ENCODE measurements at regions not wholly inside any gene's neighbourhood (a gene's known extent, or its start where the extent isn't known, plus 50 kb on each side); places are given as distances from the start of the nearest gene placed in this dataset.
"Not testable (repeated sequence)": the region's sequence is repeated elsewhere in the genome, so short reads cannot be mapped to it uniquely, and the experiment has no call there.

DNA sequence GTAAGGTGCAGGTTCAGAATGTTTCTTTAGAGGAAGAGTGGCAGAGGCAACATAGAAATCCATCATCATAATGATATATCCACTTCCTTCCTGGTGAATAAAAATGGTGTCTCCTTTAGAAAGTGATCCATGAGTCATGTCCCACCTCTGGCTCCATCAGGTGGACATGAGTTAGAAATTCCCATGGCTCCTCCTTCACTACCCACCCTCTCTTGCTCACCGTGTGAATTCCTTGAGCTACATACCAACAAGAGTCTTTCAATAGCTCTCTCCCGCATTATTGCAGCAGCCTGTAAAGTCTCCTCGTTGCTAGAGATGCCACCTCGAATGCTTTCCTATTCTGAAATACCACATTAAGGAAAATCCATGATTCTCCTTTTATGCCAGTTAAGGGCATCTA, 317.6 kb downstream of the LNPK start:
- Histone ChIP-seq H3K9me3 (ENCODE audit: control insufficient read depth, low read length) (no peaks in the 10 kb centered on the region), H3K27ac (ENCODE audit: low read length) (no peak overlapping the region), H3K4me3 (ENCODE audit: low read length) (no peak overlapping the region), H3K27me3 (ENCODE audit: control insufficient read depth, insufficient read depth) (no peaks in the 10 kb centered on the region), H3K4me1 (ENCODE audit: control insufficient read depth, insufficient read depth, low read length) (no peaks in the 10 kb centered on the region)
- intact Hi-C loops (cut with DNase I): loop anchor here in 1 of 4 donors (10.0 kb wide), 1 partner anchor 410 kb away; the partner anchor contains the start of genes HOXD12 and HOXD13
- DNase-seq: no peak
- ATAC-seq: no peak
- WGBS: 56% methylated on average over 4 of the region's 4 CpGs

- 67% methylated on average over 2 of the region's 2 CpGs for WGBS
- Histone ChIP-seq H3K27ac (ENCODE audit: low read length) (no peak overlapping the region), H3K27me3 (ENCODE audit: control insufficient read depth, insufficient read depth) (no peaks in the 10 kb centered on the region), H3K4me1 (ENCODE audit: control insufficient read depth, insufficient read depth, low read length) (no peaks in the 10 kb centered on the region), H3K9me3 (ENCODE audit: control insufficient read depth, low read length) (no peaks in the 10 kb centered on the region), H3K4me3 (ENCODE audit: low read length) (no peak overlapping the region)
- intact Hi-C loops (cut with DNase I): loop anchor here in 1 of 4 donors (10.0 kb wide), 1 partner anchor 415 kb away; the partner anchor contains the start of genes HOXD12 and HOXD13
- no peak for ATAC-seq
- DNase-seq: no peak
Observed at GRCh38 chr2:175679728-175680127, 322.3 kb downstream of the LNPK start.

DNA sequence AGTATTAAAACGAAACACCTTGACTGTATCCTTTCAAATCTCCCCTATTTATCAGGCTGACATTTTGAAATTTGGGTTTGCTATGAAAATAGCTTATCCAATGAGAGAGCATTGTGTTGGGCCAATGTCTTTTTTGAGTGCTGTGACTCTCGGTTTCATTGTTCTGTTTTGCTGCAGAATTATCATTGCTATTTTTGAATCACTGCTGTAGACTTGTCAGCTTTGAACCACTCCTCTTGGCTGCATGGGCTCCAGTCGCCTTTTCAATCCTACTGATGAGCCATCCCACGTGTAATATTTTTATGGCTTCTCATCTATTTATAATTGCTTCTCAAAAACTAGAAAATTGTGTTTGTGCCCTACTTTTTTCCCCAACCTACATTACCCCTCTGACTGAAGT, 322.8 kb downstream of the LNPK start:
- H3K4me3 ChIP-seq (ENCODE audit: low read length): no peak overlapping the region
- H3K27ac ChIP-seq (ENCODE audit: low read length): no peak overlapping the region
- DNase-seq (no peak), ATAC-seq (no peak)
- intact Hi-C loops (cut with DNase I): no loop called here
- H3K27me3 ChIP-seq (ENCODE audit: control insufficient read depth, insufficient read depth): no peaks in the 10 kb centered on the region
- no peaks in the 10 kb centered on the region for H3K9me3 ChIP-seq (ENCODE audit: control insufficient read depth, low read length)
- WGBS: 67% methylated on average over 4 of the region's 4 CpGs
- no peaks in the 10 kb centered on the region for H3K4me1 ChIP-seq (ENCODE audit: control insufficient read depth, insufficient read depth, low read length)

DNA sequence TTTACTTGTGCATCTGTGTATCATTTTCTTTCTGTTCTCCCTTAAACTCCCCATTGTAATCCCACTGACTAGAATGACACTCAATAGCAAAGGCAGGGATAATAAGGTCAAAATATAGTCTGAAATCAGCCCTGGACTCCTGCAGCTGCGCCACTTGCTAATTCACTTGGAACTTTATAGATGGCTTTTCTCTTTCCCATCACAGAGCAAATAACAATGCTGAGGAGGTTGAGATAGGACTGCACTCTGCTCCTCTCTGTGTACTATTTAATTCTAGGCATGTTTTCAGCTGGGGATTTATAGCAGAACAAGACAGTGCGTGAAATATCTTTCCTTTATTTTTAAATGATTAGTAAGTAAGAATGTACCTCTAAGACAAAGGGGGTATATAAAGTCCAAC, 324.2 kb downstream of the LNPK start:
- Histone ChIP-seq H3K9me3 (ENCODE audit: control insufficient read depth, low read length) (no peaks in the 10 kb centered on the region), H3K27me3 (ENCODE audit: control insufficient read depth, insufficient read depth) (no peaks in the 10 kb centered on the region), H3K4me1 (ENCODE audit: control insufficient read depth, insufficient read depth, low read length) (no peaks in the 10 kb centered on the region), H3K4me3 (ENCODE audit: low read length) (no peak overlapping the region), H3K27ac (ENCODE audit: low read length) (no peak overlapping the region)
- DNase-seq (no peak), ATAC-seq (no peak)
- WGBS: 89% methylated on average over 2 of the region's 2 CpGs
- intact Hi-C loops (cut with DNase I): no loop called here

DNA sequence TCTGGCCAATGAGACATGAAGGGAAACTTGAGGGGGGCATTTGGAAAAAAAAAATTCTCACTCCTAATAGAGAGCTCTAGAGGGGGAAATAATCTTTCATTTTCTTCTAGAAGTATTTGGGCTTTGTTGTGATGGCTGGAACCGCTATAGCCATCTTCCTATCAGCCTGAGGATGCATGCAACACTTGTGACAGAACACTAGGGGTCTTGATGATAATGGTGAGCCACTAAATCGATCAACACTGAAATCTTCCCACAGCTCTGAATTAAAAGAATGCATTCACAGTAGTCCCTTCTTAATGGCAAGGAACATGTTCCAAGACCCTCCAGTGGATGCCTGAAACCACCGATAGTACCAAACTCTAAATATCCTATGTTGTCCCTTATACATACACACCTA, 325.3 kb downstream of the LNPK start:
- ATAC-seq (no peak), DNase-seq (no peak)
- Histone ChIP-seq H3K27ac (ENCODE audit: low read length) (no peak overlapping the region), H3K4me1 (ENCODE audit: control insufficient read depth, insufficient read depth, low read length) (no peaks in the 10 kb centered on the region), H3K4me3 (ENCODE audit: low read length) (no peak overlapping the region), H3K9me3 (ENCODE audit: control insufficient read depth, low read length) (no peaks in the 10 kb centered on the region), H3K27me3 (ENCODE audit: control insufficient read depth, insufficient read depth) (no peaks in the 10 kb centered on the region)
- intact Hi-C loops (cut with DNase I): no loop called here
- 64% methylated on average over 3 of the region's 3 CpGs for WGBS

GRCh38 chr2:175668804-175669203, 333.3 kb downstream of the LNPK start:
- ATAC-seq; H3K4me1 ChIP-seq (ENCODE audit: control insufficient read depth, insufficient read depth, low read length); H3K9me3 ChIP-seq (ENCODE audit: control insufficient read depth, low read length); H3K27me3 ChIP-seq (ENCODE audit: control insufficient read depth, insufficient read depth); intact Hi-C loops (cut with DNase I); H3K4me3 ChIP-seq (ENCODE audit: low read length); H3K27ac ChIP-seq (ENCODE audit: low read length): not testable (repeated sequence)
- 40% methylated on average over 7 of the region's 7 CpGs for WGBS
- DNase-seq: peak in 2 of 3 donors; percentile 29 to 49

DNA sequence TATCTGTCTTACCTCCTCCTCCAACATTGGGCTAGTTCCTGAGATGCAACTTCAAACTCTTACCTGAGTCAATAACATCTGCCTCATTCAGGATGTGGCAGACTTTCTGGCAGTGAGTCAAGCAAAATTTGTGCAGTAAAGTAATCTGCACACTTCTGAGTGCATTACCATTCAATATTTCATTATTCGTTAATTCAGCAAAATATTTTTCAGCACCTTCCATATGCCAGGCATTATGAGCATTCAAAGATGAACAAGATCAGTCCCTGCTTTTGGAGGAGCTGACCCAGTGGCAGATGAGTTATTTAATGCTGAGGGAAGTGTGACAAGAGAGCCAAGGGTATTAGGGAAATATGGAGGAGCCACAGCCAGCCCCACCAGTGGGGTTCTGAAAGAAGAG, 339.7 kb downstream of the LNPK start:
- whole genome bisulfite sequencing: 88% methylated on average over 1 of the region's 1 CpG
- Histone ChIP-seq H3K27ac (ENCODE audit: low read length) (no peak overlapping the region), H3K4me3 (ENCODE audit: low read length) (no peak overlapping the region), H3K9me3 (ENCODE audit: control insufficient read depth, low read length) (no peaks in the 10 kb centered on the region), H3K27me3 (ENCODE audit: control insufficient read depth, insufficient read depth) (no peaks in the 10 kb centered on the region), H3K4me1 (ENCODE audit: control insufficient read depth, insufficient read depth, low read length) (no peaks in the 10 kb centered on the region)
- intact Hi-C loops (cut with DNase I): no loop called here
- DNase-seq: no peak
- no peak for ATAC-seq

DNA sequence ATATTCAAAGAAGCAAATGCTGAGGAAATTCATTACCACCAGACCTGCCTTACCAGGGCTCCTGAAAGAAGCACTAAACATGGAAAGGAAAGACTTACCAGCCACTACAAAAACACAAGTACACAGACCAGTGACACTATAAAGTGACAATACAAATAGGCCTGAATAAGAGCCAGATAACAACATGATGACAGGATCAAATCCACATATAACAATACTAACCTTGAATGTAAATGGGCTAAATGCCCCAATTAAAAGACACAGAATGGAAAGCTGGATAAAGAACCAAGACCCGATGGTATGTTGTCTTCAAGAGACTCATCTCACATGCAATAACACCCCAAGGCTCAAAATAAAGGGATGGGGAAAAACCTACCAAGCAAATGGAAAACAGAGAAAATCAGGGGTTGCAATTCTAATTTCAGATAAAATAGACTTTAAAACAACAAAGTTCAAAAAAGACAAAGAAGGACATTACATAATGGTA, 353.4 kb downstream of the LNPK start:
- ATAC-seq: no peak
- no peak overlapping the region for H3K27ac ChIP-seq (ENCODE audit: low read length)
- no peaks in the 10 kb centered on the region for H3K4me1 ChIP-seq (ENCODE audit: control insufficient read depth, insufficient read depth, low read length)
- no peaks in the 10 kb centered on the region for H3K27me3 ChIP-seq (ENCODE audit: control insufficient read depth, insufficient read depth)
- intact Hi-C loops (cut with DNase I): no loop called here
- 0% methylated on average over 1 of the region's 1 CpG for WGBS
- no peak overlapping the region for H3K4me3 ChIP-seq (ENCODE audit: low read length)
- DNase-seq: no peak
- H3K9me3 ChIP-seq (ENCODE audit: control insufficient read depth, low read length): no peaks in the 10 kb centered on the region

DNA sequence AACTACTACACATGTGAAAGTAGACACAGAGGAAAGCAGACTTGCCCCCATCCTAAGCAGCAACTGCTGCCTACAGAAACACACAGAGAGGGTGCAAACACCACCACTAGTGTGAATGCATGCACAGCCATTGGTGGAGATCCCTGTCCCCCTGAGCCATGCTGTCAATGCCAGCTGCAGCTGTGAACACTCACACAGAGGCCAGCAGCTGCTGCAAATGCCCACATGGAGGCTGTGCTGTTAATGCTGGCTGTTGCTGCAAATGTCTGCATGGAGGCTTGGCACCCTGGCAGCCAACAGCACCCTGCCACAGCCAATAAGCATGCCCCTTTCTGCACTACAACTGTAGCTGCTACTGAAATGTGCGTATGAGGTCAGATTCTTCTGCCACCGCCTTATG, 355.0 kb downstream of the LNPK start:
- no peaks in the 10 kb centered on the region for H3K27me3 ChIP-seq (ENCODE audit: control insufficient read depth, insufficient read depth)
- no peak overlapping the region for H3K27ac ChIP-seq (ENCODE audit: low read length)
- no peaks in the 10 kb centered on the region for H3K9me3 ChIP-seq (ENCODE audit: control insufficient read depth, low read length)
- DNase-seq (no peak), ATAC-seq (no peak)
- WGBS: 93% methylated on average over 2 of the region's 2 CpGs
- H3K4me1 ChIP-seq (ENCODE audit: control insufficient read depth, insufficient read depth, low read length): no peaks in the 10 kb centered on the region
- intact Hi-C loops (cut with DNase I): no loop called here
- no peak overlapping the region for H3K4me3 ChIP-seq (ENCODE audit: low read length)

DNA sequence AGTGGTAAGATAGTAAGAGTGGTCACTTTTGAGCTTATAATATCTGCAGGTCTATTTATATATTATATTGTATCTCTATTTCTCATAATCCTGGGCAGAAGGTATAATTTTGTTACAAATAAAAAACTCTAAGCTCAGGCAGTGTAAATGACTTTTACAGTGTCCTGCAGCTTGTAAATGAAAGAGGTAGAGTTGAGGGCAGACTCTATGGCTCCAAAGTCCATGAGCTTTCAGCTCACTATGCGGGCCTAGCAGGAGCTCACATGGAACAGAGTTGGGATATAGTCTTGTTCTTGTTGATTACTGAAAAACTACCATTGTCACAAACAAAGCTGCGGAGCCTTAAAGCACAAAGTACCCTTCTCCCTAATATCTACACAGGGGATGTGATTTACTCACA, 361.4 kb downstream of the LNPK start:
- ATAC-seq: no peak

GRCh38 chr2:175633227-175633626, 368.8 kb downstream of the LNPK start:
- WGBS: 57% methylated on average over 2 of the region's 2 CpGs
- DNase-seq (no peak), ATAC-seq (no peak)
- Histone ChIP-seq H3K4me1 (ENCODE audit: control insufficient read depth, insufficient read depth, low read length) (no peaks in the 10 kb centered on the region), H3K4me3 (ENCODE audit: low read length) (no peak overlapping the region), H3K27me3 (ENCODE audit: control insufficient read depth, insufficient read depth) (no peaks in the 10 kb centered on the region), H3K27ac (ENCODE audit: low read length) (no peak overlapping the region), H3K9me3 (ENCODE audit: control insufficient read depth, low read length) (no peaks in the 10 kb centered on the region)
- intact Hi-C loops (cut with DNase I): no loop called here

More for the DNA sequence above, 361.4 kb downstream of the LNPK start:
- H3K4me3 ChIP-seq (ENCODE audit: low read length): no peak overlapping the region
- no peak for DNase-seq
- no peak overlapping the region for H3K27ac ChIP-seq (ENCODE audit: low read length)
- intact Hi-C loops (cut with DNase I): no loop called here
- H3K27me3 ChIP-seq (ENCODE audit: control insufficient read depth, insufficient read depth): no peaks in the 10 kb centered on the region
- WGBS: 94% methylated on average over 2 of the region's 2 CpGs
- H3K4me1 ChIP-seq (ENCODE audit: control insufficient read depth, insufficient read depth, low read length): no peaks in the 10 kb centered on the region
- H3K9me3 ChIP-seq (ENCODE audit: control insufficient read depth, low read length): no peaks in the 10 kb centered on the region

GRCh38 chr2:175631245-175631623, 370.8 kb downstream of the LNPK start:
- intact Hi-C loops (cut with DNase I): no loop called here
- DNase-seq (no peak), ATAC-seq (no peak)
- Histone ChIP-seq H3K4me3 (ENCODE audit: low read length) (no peak overlapping the region), H3K27ac (ENCODE audit: low read length) (no peak overlapping the region), H3K9me3 (ENCODE audit: control insufficient read depth, low read length) (no peaks in the 10 kb centered on the region), H3K4me1 (ENCODE audit: control insufficient read depth, insufficient read depth, low read length) (no peaks in the 10 kb centered on the region), H3K27me3 (ENCODE audit: control insufficient read depth, insufficient read depth) (no peaks in the 10 kb centered on the region)
